Osteoblast (primary cell): ENCODE measurements at regions not wholly inside any gene's neighbourhood (a gene's known extent, or its start where the extent isn't known, plus 50 kb on each side); places are given as distances from the start of the nearest gene placed in this dataset.

Source experiments
- DNase-seq: peaks from one replicate; pipeline ENCODE4 v3.0.0; 2011; ENCODE audit warnings: low spot score, mixed read lengths; ENCODE audit not compliant: insufficient read length; ENCODE audit errors: missing footprints
- H2AFZ ChIP-seq: 2 replicates; pipeline ENCODE4 v1.6.0; 2011; ENCODE audit warnings: mild to moderate bottlenecking, low read length
- H3K27ac ChIP-seq: 2 replicates; pipeline ENCODE4 v1.5.1; 2011; ENCODE audit warnings: mild to moderate bottlenecking, low read depth, low read length, moderate library complexity
- H3K27me3 ChIP-seq: 2 replicates; pipeline ENCODE4 v1.6.0; 2012; ENCODE audit warnings: mild to moderate bottlenecking, control low read depth, inconsistent platforms, low read length, moderate library complexity; ENCODE audit not compliant: insufficient read depth
- H3K36me3 ChIP-seq: 2 replicates; pipeline ENCODE4 v1.5.1; 2011; ENCODE audit warnings: mild to moderate bottlenecking, low read length, control low read depth, moderate library complexity; ENCODE audit not compliant: insufficient read depth
- H3K4me1 ChIP-seq: 2 replicates; pipeline ENCODE4 v1.5.1; 2011; ENCODE audit warnings: mild to moderate bottlenecking, low read length, control low read depth, moderate library complexity; ENCODE audit not compliant: insufficient read depth
- H3K4me2 ChIP-seq: 2 replicates; pipeline ENCODE4 v1.6.0; 2011; ENCODE audit warnings: mild to moderate bottlenecking, low read length; ENCODE audit not compliant: insufficient read depth
- H3K4me3 ChIP-seq: fragments of 200-600 bp; sonication (generic); 3 replicates; pipeline ENCODE4 v1.5.1; 2012; ENCODE audit warnings: mild to moderate bottlenecking, low read length, inconsistent platforms; ENCODE audit not compliant: insufficient read depth
- H3K79me2 ChIP-seq: 2 replicates; pipeline ENCODE4 v1.6.0; 2012; ENCODE audit warnings: mild to moderate bottlenecking, low read length, control low read depth, inconsistent platforms; ENCODE audit not compliant: insufficient read depth
- H3K9me3 ChIP-seq: 2 replicates; pipeline ENCODE4 v1.5.1; 2011; ENCODE audit warnings: low read depth, low read length, control low read depth
- H4K20me1 ChIP-seq: 2 replicates; pipeline ENCODE4 v1.6.0; 2012; ENCODE audit warnings: mild to moderate bottlenecking, low read length, control low read depth; ENCODE audit not compliant: insufficient read depth
- TF ChIP-seq, protein P1 (sequence below): IDR thresholded peaks from 2 replicates; pipeline ENCODE4 v1.5.1; 2011; ENCODE audit warnings: mild to moderate bottlenecking, low read depth, low read length, moderate library complexity; ENCODE audit errors: extremely low read depth

DNA sequence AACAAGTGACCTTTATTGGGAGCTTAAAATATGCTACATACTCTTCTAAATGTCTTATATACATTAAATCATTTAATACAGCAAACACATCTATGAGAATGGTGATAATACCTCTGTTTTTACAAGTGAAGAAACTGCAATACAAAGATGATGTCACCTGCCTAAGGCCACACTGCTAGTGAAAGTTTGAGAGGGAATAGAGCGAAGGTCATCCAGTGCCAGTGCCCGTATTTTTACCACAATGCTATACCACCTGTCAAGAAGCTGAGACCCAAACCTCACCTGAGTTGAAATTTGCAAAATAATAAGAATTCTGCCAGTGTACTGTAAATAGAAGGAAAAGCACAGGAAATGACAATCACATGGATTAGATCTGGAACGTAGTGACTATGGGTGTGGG is 200.4 kb upstream of the TMPRSS15 start:
- no peak overlapping the region for H3K4me2 ChIP-seq
- TF ChIP-seq, protein P1, sequence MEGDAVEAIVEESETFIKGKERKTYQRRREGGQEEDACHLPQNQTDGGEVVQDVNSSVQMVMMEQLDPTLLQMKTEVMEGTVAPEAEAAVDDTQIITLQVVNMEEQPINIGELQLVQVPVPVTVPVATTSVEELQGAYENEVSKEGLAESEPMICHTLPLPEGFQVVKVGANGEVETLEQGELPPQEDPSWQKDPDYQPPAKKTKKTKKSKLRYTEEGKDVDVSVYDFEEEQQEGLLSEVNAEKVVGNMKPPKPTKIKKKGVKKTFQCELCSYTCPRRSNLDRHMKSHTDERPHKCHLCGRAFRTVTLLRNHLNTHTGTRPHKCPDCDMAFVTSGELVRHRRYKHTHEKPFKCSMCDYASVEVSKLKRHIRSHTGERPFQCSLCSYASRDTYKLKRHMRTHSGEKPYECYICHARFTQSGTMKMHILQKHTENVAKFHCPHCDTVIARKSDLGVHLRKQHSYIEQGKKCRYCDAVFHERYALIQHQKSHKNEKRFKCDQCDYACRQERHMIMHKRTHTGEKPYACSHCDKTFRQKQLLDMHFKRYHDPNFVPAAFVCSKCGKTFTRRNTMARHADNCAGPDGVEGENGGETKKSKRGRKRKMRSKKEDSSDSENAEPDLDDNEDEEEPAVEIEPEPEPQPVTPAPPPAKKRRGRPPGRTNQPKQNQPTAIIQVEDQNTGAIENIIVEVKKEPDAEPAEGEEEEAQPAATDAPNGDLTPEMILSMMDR: no peak
- no peaks in the 10 kb centered on the region for H3K4me1 ChIP-seq
- no peaks in the 10 kb centered on the region for H3K79me2 ChIP-seq
- H3K4me3 ChIP-seq: no peak overlapping the region
- DNase-seq: no peak
- H2AFZ ChIP-seq: no peak overlapping the region
- H3K36me3 ChIP-seq: no peaks in the 10 kb centered on the region
- no peak overlapping the region for H3K27ac ChIP-seq
- H4K20me1 ChIP-seq: no peaks in the 10 kb centered on the region
- H3K9me3 ChIP-seq: no peaks in the 10 kb centered on the region
- no peaks in the 10 kb centered on the region for H3K27me3 ChIP-seq

DNA sequence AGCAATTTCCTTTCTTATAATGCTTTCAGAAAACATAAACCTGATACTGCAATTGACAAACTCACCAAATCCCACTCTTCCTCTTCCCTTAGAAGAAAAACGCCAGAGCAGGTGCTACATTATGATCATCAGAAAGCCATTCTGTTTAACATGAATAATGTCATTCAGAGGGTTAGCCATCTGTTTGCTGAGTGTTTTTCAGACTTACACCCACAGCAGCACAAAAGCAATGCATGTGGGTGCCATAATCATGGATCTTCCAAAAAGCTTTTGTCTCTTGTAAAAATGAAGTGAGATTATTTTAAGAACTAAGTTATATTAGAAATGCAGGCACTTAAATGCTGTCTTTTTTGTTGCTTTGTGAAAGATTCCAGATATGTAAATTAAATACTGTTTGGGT is 204.6 kb upstream of the TMPRSS15 start:
- H2AFZ ChIP-seq: no peak overlapping the region
- DNase-seq: no peak
- no peaks in the 10 kb centered on the region for H3K9me3 ChIP-seq
- no peak overlapping the region for H3K4me2 ChIP-seq
- no peaks in the 10 kb centered on the region for H4K20me1 ChIP-seq
- H3K79me2 ChIP-seq: no peaks in the 10 kb centered on the region
- H3K27ac ChIP-seq: no peak overlapping the region
- H3K27me3 ChIP-seq: no peaks in the 10 kb centered on the region
- H3K4me3 ChIP-seq: no peak overlapping the region
- H3K36me3 ChIP-seq: no peaks in the 10 kb centered on the region
- H3K4me1 ChIP-seq: no peaks in the 10 kb centered on the region
- TF ChIP-seq, protein P1: no peak

DNA sequence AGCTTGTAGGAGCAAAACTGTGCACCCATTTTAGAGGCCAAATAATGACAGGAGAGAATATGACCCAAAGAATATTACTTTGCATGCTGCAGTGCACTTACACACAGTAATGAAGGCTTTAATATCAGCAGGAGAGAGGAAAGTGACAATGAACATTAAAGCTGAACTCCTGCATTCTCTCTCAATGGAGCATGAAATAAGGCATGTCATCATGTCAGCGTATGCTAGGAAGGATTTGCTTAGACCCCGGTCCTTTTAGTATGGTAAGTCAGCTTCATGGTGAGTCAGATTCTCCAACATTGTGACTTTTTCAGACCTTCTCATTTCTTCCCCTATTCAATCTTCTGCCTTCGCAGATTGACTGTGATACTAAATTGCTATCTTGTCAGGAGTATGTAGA is 210.7 kb upstream of the TMPRSS15 start:
- H3K79me2 ChIP-seq: no peaks in the 10 kb centered on the region
- no peaks in the 10 kb centered on the region for H3K27me3 ChIP-seq
- no peak overlapping the region for H3K4me3 ChIP-seq
- DNase-seq: no peak
- no peaks in the 10 kb centered on the region for H3K9me3 ChIP-seq
- TF ChIP-seq, protein P1: no peak
- no peak overlapping the region for H3K4me2 ChIP-seq
- no peaks in the 10 kb centered on the region for H4K20me1 ChIP-seq
- no peak overlapping the region for H3K27ac ChIP-seq
- H3K4me1 ChIP-seq: no peaks in the 10 kb centered on the region
- H3K36me3 ChIP-seq: no peaks in the 10 kb centered on the region
- no peak overlapping the region for H2AFZ ChIP-seq

DNA sequence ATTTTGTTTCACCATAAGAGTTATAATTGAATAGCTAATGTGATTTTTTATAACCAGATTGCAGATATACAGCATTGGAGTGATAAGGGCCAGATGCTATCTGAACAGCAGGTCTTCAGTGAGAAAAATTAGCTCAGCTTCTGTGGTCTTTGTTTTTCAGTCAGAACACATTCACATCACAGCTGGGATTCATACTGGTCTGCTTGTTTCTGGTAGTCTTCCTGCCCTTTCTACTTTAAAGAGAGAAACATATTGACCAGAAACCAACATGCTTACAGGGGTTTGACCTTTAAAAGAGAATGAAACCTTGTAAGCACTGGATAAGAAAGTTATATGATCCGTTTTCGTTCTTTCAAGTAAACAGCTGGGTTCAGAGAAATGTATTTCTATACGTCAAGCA is 213.7 kb upstream of the TMPRSS15 start:
- TF ChIP-seq, protein P1: no peak
- no peak overlapping the region for H3K4me2 ChIP-seq
- H4K20me1 ChIP-seq: no peaks in the 10 kb centered on the region
- H3K4me1 ChIP-seq: no peaks in the 10 kb centered on the region
- H3K9me3 ChIP-seq: no peaks in the 10 kb centered on the region
- no peaks in the 10 kb centered on the region for H3K27me3 ChIP-seq
- H3K4me3 ChIP-seq: no peak overlapping the region
- DNase-seq: no peak
- no peak overlapping the region for H3K27ac ChIP-seq
- H3K79me2 ChIP-seq: no peaks in the 10 kb centered on the region
- H2AFZ ChIP-seq: no peak overlapping the region
- no peaks in the 10 kb centered on the region for H3K36me3 ChIP-seq
